HG03378 (cell line): ENCODE measurements at regions not wholly inside any gene's neighbourhood (a gene's known extent, or its start where the extent isn't known, plus 50 kb on each side); places are given as distances from the start of the nearest gene placed in this dataset.

ENCODE experiments used
- ATAC-seq: cut with Tn5 transposase; IDR thresholded peaks from one replicate; pipeline ENCODE4 v1.9.1; 2021; ENCODE audit warnings: mild to moderate bottlenecking, moderate library complexity; ENCODE audit not compliant: unreplicated experiment

DNA sequence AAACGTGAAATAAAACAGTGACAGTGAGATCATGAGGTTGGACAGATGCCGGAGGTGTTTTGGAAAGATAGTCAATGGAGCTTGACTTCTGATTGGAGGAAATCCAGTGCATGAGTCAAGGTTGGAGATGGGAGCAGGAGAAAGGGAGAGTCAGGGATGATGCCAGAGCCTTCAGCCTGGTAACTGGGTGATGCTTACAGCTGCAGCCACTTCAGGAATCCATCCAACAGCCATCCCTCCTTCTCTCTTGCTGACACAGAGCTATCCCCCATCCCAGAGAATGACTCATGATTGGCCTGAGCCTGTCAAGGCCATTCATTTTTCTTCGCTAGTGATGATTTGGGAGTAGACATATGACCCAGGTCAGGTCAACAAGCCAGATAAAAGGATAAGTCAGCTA lies 112.8 kb downstream of the SAMD5 start:
- ATAC-seq = no peak

- no peak for ATAC-seq
Measured at GRCh38 chr6:147621961-147622360, 113.5 kb downstream of the SAMD5 start.

- ATAC-seq = no peak
Measured at GRCh38 chr6:147624946-147625515, 116.5 kb downstream of the SAMD5 start.

- no peak for ATAC-seq
Measured at GRCh38 chr6:147625946-147626345, 117.5 kb downstream of the SAMD5 start.

DNA sequence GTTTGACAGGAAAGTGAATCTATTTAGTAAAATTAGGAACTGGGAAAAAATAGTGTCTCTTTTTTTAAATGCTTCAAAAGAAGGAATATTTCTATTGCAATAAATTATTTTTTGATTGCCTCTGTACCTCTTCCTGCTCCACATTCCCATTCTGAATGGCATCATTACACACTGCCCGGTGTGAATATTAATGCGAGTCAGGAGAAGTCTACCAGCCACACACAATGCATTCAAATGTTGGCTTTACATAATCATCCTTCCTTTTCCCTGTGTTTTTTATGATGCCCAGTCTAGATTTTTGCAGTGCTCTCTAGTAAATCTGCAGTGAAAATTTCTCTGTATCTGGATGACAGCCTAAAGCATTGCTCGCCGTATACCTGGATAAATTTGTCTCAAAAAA lies 118.9 kb downstream of the SAMD5 start:
- no peak for ATAC-seq

DNA sequence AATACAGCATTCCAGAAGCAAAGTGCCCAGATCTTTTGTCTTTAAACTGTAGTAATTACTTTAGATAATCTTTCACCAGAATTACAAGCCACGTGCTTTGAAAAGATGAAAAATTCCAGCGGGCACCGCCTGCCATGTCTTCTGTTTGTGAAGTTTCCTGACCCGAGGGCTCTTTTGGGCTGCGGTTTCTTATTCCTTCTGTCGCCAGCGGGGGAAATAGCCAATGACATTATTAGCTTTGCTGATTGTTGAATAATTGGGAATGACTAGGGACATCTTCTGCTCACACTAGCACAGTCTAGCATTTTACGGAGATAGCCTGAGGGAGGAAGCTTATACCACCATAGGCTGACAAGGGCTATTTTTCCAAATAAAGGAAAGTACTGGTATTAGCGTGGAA lies 124.7 kb downstream of the SAMD5 start:
- no peak for ATAC-seq

GRCh38 chr6:147637620-147638195 lies 129.2 kb downstream of the SAMD5 start:
- ATAC-seq = no peak

DNA sequence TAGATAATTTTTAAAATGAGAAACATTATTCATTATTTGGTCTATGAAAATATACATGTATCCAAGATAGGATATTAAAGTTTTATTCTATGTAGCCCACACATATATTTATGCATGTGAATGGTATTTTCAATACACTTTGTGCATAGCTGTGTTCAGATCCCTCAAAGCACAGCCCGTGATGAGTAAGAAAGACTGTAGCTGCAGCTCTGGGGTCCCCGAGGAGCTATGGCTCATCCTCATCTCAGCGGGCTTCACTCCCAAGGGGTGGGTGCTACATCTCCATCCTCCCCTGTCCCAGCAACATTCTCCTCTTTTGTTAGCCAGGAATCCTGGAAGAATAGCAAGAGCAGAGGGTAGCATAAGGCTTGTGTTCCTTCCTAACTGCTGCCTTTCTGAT lies 130.8 kb downstream of the SAMD5 start:
- ATAC-seq = no peak

- no peak for ATAC-seq
Measured at GRCh38 chr6:147640606-147641005, 132.1 kb downstream of the SAMD5 start.

DNA sequence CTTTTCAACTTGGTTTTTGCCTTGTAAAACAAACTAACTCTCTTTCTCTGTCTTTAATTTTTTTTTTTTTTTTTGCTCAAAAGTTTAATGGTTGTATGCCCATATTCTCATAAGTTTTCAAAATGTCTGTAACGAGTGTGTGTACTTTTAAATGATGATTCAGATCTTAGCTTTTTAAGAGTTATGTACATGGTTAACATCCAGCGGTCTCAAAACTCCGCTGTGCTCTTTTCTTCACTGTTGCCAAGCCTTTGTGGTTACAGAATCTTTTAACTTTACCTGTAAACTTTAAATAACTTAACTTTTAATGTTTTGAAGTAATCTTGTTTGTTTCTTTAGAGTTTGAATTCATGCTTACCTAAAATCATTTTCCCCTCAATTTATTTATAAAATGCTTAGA lies 133.0 kb downstream of the SAMD5 start:
- no peak for ATAC-seq

- no peak for ATAC-seq
Measured at GRCh38 chr6:147642458-147642857, 134.0 kb downstream of the SAMD5 start.

GRCh38 chr6:147643341-147644200 lies 135.1 kb downstream of the SAMD5 start:
- no peak for ATAC-seq

DNA sequence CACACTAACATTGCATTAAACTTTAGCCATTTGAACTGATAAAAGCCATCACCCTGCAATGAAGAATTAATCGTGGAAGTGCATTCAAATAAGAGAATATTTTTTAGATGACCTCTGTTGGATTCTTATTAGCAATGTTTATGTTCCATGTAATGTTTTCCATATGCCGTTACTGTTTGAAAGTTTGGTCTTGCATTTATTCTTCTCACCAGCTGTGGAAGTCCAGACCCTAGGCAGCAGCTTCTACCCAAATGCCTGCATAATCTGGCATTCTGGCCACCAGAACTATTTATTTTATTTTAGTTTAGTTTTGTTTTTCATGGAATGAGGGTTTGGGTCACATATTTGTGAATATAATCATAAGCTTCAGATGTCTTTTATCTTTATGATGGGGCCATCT lies 140.4 kb downstream of the SAMD5 start:
- ATAC-seq = no peak

DNA sequence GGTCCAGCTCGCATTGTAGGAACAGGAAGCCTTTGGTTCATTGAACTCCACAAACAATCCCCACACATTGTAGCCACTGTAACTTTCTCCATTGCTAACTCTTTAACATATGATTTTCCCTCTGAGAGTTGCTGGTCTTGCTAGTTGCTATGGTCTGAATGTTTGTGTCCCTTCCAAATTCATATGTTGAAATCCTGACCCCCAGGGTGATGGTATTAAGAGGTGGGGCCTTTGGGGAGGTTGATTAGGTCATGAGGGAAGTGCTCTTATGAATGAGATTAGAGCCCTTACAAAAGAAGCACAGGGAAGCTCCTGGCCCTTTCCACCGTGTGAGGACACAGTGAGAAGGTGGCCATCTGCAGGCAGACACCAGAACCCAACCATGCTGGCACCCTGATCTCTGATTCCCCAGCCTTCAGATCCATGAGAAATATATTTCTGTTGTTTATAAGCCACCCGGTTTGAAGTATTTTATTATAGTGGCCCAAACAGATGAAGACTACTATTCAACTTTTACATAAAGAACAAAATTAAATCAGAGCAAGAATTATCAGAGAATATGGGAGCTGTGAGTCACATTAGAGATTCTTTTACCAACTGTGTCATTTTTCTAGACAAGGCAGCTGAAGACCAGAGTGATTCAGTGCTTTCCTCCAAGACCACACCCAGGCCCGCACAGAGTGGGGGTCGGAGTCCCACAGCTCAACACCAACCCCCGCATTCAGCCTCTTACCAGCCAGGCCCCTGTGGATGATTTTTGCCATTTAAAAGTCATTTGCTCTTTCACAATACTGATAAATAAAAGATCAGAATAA lies 143.0 kb downstream of the SAMD5 start:
- ATAC-seq = no peak

DNA sequence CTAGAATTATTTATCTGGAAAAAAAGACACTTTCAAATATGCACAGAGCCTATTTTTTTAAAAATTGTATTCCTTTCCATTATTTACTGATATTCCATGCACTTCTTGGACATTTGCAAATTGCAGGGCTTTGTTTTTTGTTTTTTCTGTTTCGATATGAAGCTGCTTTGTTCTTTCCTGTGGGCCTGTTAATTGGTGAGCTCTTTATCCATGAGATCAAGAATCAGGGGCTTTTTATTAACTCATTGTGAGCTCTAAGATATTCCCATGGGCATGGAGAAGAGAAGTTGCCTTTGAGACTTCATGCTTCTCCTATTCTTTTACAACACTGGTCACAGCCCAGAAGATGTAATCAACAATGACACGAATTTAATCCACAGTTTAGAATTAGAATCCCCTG lies 145.1 kb downstream of the SAMD5 start:
- ATAC-seq = no peak

DNA sequence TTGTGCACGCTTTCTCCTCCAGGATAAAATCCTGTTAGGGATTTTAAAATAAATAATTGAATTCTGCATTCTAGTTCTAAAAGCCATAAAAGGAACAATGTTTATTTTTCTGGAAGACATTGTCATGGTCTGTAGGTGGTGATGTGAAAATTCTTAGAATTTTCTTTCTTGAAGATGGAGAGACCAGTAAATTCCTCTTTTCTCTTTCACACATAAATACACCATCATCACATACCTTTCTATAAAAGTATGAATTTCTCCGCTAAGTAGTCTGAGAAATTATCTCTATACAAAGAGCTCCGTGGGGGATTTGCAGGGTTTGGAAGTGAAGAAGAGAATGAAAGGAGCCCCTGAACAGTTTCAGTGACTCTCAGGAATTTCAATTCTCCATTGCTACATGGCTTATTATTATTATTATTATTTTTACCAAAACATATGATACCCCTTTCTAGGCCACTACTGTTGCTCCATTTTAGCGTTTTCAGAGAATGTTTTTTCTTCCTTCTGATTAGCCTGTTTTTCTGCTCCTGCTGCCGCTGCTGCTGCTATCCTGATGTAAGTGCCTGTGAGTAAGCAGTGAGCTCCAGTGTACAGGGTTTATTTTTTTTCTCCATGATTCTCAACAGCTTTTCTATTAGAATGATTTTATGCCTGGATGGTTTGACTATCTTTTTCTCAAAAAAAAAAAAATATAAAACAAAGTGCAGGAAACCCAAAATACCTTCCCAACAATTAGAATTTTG lies 145.8 kb downstream of the SAMD5 start:
- no peak for ATAC-seq

- no peak for ATAC-seq
Measured at GRCh38 chr6:147660334-147661311, 152.1 kb downstream of the SAMD5 start.

DNA sequence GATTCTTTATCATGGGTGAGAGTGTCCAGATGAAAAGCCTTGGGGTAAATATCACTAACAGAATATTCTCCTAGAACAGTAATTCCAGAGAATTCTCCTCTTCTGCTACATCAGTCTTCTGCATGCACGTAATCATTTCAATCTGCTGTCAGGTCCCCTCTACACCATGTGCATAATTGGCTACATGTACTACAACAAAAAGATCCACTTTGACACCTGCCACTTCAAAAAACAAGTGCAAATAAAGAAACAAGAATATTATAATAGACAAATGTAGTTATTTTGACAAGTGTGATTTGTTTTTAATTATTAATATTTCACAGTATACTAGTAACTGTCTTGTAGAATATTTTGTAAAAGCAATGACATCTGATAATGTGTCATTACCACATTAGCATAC lies 154.2 kb downstream of the SAMD5 start:
- no peak for ATAC-seq

DNA sequence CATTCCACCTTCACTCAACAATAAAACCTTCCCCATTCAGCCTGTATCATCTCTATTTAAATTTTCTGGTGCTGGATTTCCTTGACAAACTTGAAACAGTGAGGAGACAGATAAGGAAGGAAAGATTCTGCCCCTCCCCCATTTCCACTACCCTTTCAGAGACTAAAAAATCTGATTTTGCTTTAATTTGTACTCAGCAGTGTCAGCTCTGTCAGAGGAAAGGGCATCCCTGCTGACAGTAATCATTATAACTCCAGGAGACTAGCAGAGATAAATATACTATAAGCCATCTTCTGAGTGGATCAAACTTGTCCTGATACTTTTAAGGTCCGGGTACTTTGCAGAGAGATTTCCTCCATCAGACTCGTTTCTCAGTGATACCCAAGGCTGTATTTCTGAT lies 155.6 kb downstream of the SAMD5 start:
- ATAC-seq = no peak

- ATAC-seq = no peak
Measured at GRCh38 chr6:147666255-147666654, 157.8 kb downstream of the SAMD5 start.
